PFSK-1 (cell line): ENCODE measurements at regions not wholly inside any gene's neighbourhood (a gene's known extent, or its start where the extent isn't known, plus 50 kb on each side); places are given as distances from the start of the nearest gene placed in this dataset.

Experiments
- FOXP2 ChIP-seq: optimal IDR thresholded peaks from 2 replicates; pipeline ENCODE3; 2011; ENCODE audit warnings: borderline replicate concordance, control low read depth, inconsistent platforms; ENCODE audit not compliant: insufficient read depth; ENCODE audit errors: extremely low read length, extremely low read depth
- POLR2AphosphoS5 ChIP-seq: IDR thresholded peaks from 2 replicates; pipeline ENCODE4 v1.6.1; 2012; ENCODE audit warnings: low read depth, mild to moderate bottlenecking, control low read depth, low read length, moderate library complexity
- REST ChIP-seq, 2 experiments: IDR thresholded peaks; 2 replicates each; pipeline versions ENCODE4 v1.6.1 to v1.8.0; 2011 to 2012; ENCODE audit warnings: low read depth in 2 of 2, low read length in 2 of 2, control low read depth in 1 of 2, inconsistent platforms in 1 of 2, mild to moderate bottlenecking in 1 of 2, moderate library complexity in 1 of 2; ENCODE audit not compliant: insufficient read depth in 1 of 2
- SIN3A ChIP-seq: IDR thresholded peaks from 2 replicates; pipeline ENCODE4 v1.6.1; 2012; ENCODE audit warnings: mild to moderate bottlenecking, low read length, moderate library complexity, borderline replicate concordance; ENCODE audit not compliant: insufficient read depth
- TAF1 ChIP-seq: IDR thresholded peaks from 2 replicates; pipeline ENCODE4 v1.6.1; 2012; ENCODE audit warnings: low read length, control low read depth, borderline replicate concordance; ENCODE audit not compliant: insufficient read depth

GRCh38 chr3:102576651-102577050 is 141.8 kb downstream of the ZPLD1 start:
- no peak for TF ChIP-seq SIN3A
- TF ChIP-seq REST (IDR thresholded peaks at IDR 0.05; ENCODE audit: insufficient read depth in 1 of 2, low read depth in 2 of 2, low read length in 2 of 2) = no peak
- TF ChIP-seq TAF1 = no peak
- no peak for TF ChIP-seq POLR2AphosphoS5
- TF ChIP-seq FOXP2 = no peak

- TF ChIP-seq TAF1 = no peak
- TF ChIP-seq REST (IDR thresholded peaks at IDR 0.05; ENCODE audit: insufficient read depth in 1 of 2, low read depth in 2 of 2, low read length in 2 of 2) = no peak
These were observed 142.4 kb downstream of the ZPLD1 start for GRCh38 chr3:102577082-102577789.

GRCh38 chr3:102580760-102581159 is 145.9 kb downstream of the ZPLD1 start:
- TF ChIP-seq SIN3A (no peak), REST (IDR thresholded peaks at IDR 0.05; ENCODE audit: insufficient read depth in 1 of 2, low read depth in 2 of 2, low read length in 2 of 2) (no peak)

- TF ChIP-seq REST (IDR thresholded peaks at IDR 0.05; ENCODE audit: insufficient read depth in 1 of 2, low read depth in 2 of 2, low read length in 2 of 2) (no peak), SIN3A (no peak), FOXP2 (no peak), TAF1 (no peak), POLR2AphosphoS5 (no peak)
These were observed 151.7 kb downstream of the ZPLD1 start for GRCh38 chr3:102586485-102586884.
